NT2/D1 (cell line): ENCODE measurements at regions not wholly inside any gene's neighbourhood (a gene's known extent, or its start where the extent isn't known, plus 50 kb on each side); places are given as distances from the start of the nearest gene placed in this dataset.

ENCODE experiments used
- DNase-seq: peaks from one replicate; pipeline ENCODE4 v3.0.0-alpha.2; 2011; ENCODE audit warnings: low read depth, low spot score
- H3K27me3 ChIP-seq: 2 replicates; pipeline ENCODE4 v1.6.0; 2011; ENCODE audit warnings: mild to moderate bottlenecking; ENCODE audit not compliant: insufficient read length, insufficient read depth
- H3K36me3 ChIP-seq: 2 replicates; pipeline ENCODE4 v1.6.1; 2011; ENCODE audit warnings: mild to moderate bottlenecking, low read length, mixed read lengths; ENCODE audit not compliant: insufficient read depth, insufficient read length
- H3K4me1 ChIP-seq: 2 replicates; pipeline ENCODE4 v1.5.1; 2011; ENCODE audit not compliant: insufficient read depth, insufficient read length
- H3K4me3 ChIP-seq: 2 replicates; pipeline ENCODE4 v1.5.1; 2011; ENCODE audit warnings: low read depth; ENCODE audit not compliant: insufficient read length
- H3K9ac ChIP-seq: 2 replicates; pipeline ENCODE4 v1.6.0; 2011; ENCODE audit warnings: low read depth; ENCODE audit not compliant: insufficient read length
- H3K9me3 ChIP-seq: 2 replicates; pipeline ENCODE4 v1.5.1; 2011; ENCODE audit warnings: mild to moderate bottlenecking, low read length; ENCODE audit not compliant: insufficient read depth
- SUZ12 ChIP-seq: IDR thresholded peaks from 2 replicates; pipeline ENCODE4 v1.6.1; 2011; ENCODE audit not compliant: insufficient read length, insufficient read depth; ENCODE audit errors: extremely low read depth
- YY1 ChIP-seq: IDR thresholded peaks from 2 replicates; pipeline ENCODE4 v1.6.1; 2011; ENCODE audit not compliant: insufficient read length, insufficient read depth
- ZNF274 ChIP-seq: IDR thresholded peaks from 2 replicates; pipeline ENCODE4 v1.6.1; 2011; ENCODE audit warnings: mild to moderate bottlenecking, low read depth, low read length

DNA sequence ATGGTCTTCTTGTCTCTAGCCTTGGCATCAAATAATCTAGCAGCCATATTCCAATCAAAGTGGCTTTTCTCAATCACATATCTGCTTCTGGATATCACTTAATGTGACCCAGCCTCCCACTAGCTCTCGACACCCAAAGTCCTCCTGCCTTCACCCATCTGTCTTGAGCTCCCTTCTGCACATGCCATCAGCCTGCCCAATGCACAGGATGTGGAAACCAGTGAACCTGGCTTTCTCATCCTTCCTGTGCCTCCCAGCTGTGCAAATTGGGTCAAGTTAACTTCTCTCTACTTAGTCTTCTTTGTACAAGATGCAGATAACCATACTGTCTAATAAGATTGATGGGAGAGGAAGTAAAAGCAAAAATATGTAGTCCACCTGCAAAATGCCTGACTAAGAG, 257.9 kb upstream of the PITRM1 start:
- Histone ChIP-seq H3K36me3 (no peaks in the 10 kb centered on the region), H3K4me1 (no peaks in the 10 kb centered on the region), H3K4me3 (no peak overlapping the region), H3K9ac (no peak overlapping the region), H3K9me3 (no peaks in the 10 kb centered on the region), H3K27me3 (no peaks in the 10 kb centered on the region)
- no peak for DNase-seq
- no peak for TF ChIP-seq ZNF274
- TF ChIP-seq YY1, result no peak
- no peak for TF ChIP-seq SUZ12

DNA sequence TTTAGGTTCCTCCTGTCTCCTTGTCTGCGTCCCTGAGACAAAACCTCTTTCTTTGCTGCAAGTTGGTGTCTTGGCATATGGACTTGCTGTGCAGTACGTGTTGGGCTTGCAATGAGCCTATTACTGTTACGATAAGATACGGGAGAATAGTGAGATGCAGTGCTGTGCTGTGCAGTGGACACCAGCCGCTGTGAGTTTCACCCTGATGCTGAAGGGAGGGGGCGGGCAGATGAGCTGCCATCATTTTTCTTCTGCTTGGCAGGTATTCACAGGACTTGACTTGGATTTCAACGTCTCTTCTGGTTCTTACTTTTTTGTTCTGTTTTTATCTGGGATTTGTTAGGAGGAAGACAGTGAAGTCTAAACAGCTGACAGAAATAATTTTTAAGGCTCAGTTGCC, 257.1 kb upstream of the PITRM1 start:
- no peak for TF ChIP-seq ZNF274
- Histone ChIP-seq H3K4me3 (no peak overlapping the region), H3K27me3 (no peaks in the 10 kb centered on the region), H3K9ac (no peak overlapping the region), H3K36me3 (no peaks in the 10 kb centered on the region), H3K9me3 (no peaks in the 10 kb centered on the region), H3K4me1 (no peaks in the 10 kb centered on the region)
- no peak for DNase-seq

DNA sequence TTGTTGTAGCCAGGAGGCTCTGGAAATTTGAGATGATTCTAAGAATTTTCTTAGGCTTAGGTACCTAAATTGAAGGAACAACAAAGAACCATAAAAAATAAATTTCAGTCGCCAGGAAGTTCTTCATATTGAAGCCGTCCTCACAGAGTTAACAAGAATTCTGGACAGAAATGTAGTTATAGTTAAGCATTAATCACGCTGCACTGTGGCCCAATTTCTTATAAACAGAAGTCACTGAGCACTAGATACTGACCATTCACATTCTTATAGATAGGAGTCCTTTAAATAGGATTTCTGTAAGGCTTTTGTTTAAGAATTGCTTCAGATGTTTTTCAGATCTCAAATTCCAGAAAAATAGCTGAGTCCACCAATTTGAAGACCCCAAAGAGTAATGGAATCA, 256.2 kb upstream of the PITRM1 start:
- TF ChIP-seq YY1 (no peak), SUZ12 (no peak), ZNF274 (no peak)
- H3K9ac ChIP-seq, result no peak overlapping the region
- no peaks in the 10 kb centered on the region for H3K36me3 ChIP-seq

DNA sequence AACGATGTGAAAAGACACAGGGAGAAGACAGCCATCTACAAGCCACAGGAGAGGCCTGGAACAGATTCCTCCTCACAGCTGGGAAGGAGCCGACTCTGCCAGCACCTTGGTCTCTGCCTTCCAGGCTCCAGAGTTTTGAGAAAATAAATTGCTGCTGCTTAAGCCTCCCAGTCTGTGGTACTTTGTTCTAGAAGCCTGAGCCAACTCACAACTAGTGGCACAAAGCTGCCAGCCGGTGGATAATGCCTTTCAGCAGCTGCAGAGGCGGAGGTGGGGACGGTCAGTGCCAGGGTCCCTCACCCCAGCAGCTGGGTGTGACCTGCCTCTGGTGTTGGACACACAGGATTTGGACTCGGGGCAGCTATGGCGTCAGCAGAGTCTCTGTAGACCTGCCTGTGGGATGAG, 255.4 kb upstream of the PITRM1 start:
- TF ChIP-seq SUZ12 (no peak), ZNF274 (no peak), YY1 (no peak)
- Histone ChIP-seq H3K9me3 (no peaks in the 10 kb centered on the region), H3K27me3 (no peaks in the 10 kb centered on the region), H3K4me1 (no peaks in the 10 kb centered on the region), H3K36me3 (no peaks in the 10 kb centered on the region), H3K4me3 (no peak overlapping the region), H3K9ac (no peak overlapping the region)
- no peak for DNase-seq

More for the DNA sequence above, 256.2 kb upstream of the PITRM1 start:
- Histone ChIP-seq H3K4me3 (no peak overlapping the region), H3K4me1 (no peaks in the 10 kb centered on the region), H3K27me3 (no peaks in the 10 kb centered on the region), H3K9me3 (no peaks in the 10 kb centered on the region)
- no peak for DNase-seq

DNA sequence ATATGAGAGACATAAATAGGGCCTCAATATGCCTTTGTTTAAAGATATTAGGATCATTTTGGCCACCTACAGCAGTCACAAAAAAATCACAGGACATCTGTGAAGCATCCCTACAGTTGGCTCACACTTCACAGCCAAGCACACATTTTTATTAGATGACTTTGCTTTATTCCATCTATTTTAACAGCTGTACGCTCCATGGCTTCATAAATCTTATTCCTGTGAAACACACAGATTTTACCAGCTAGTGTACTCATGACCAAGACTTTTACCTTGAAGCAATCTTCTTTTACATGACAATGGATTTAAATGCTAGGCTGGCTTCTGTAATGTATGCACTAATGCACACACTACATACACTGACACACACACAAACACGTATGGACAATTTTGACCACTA, 254.8 kb upstream of the PITRM1 start:
- no peaks in the 10 kb centered on the region for H3K27me3 ChIP-seq
- DNase-seq, result no peak

DNA sequence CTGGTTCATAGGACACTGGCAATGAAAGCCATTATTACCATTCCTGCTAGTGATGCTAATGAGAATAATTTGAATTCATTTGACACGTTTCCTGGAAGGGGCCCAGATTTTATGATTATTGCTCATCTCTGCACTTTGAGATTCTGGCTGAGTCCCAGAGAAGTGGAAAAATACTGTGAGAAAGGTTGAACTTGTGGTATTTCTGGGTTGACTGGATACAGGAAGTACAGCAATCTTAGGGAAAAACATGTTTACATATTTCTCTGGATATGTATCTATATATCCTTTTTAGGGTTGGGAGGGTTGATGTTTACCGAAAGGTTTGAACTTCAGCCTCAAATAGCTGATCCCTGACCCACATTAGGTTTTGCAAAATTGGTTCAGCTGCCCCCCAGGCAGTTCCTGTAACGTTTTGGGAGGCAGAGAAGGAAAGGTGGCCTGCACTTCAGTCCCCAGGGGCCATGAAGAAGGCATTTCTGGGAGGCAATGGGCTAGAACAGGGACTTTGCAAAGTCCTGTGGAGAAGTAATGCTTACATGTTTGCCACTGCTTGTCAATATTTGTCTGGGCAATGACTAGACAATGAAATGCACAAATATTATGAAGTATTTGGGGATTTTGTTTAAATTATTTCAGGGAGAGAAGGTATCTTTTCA, 253.7 kb upstream of the PITRM1 start:
- H3K9ac ChIP-seq, result no peak overlapping the region
- H3K9me3 ChIP-seq, result no peaks in the 10 kb centered on the region
- H3K36me3 ChIP-seq, result no peaks in the 10 kb centered on the region
- no peak overlapping the region for H3K4me3 ChIP-seq
- no peaks in the 10 kb centered on the region for H3K4me1 ChIP-seq
- TF ChIP-seq YY1 (no peak), ZNF274 (no peak), SUZ12 (no peak)
- no peak for DNase-seq
- H3K27me3 ChIP-seq, result no peaks in the 10 kb centered on the region

More for the DNA sequence above, 254.8 kb upstream of the PITRM1 start:
- Histone ChIP-seq H3K9me3 (no peaks in the 10 kb centered on the region), H3K36me3 (no peaks in the 10 kb centered on the region), H3K4me3 (no peak overlapping the region), H3K4me1 (no peaks in the 10 kb centered on the region), H3K9ac (no peak overlapping the region)
- TF ChIP-seq ZNF274 (no peak), YY1 (no peak), SUZ12 (no peak)

DNA sequence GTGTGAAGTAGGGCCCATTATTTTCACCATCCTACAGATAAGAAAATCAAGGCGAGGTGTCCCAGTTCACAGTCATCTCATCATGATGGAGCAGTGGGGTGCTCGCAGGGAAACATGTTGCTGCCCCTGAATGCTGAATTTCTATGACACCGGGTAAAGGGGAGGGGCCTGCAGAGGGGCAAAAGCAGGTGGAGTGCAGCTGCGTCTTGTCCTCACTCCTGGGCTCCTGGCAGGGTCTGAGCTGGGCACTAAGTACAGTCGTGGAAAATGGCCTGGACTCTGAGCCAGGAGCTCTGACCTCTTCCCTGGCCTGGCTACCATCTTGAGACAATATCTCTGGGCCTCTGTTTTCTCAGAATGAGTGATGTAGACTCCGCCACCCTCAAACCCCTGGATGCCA, 253.1 kb upstream of the PITRM1 start:
- no peak overlapping the region for H3K4me3 ChIP-seq
- no peaks in the 10 kb centered on the region for H3K4me1 ChIP-seq
- TF ChIP-seq SUZ12, result no peak
- no peak for TF ChIP-seq YY1
- TF ChIP-seq ZNF274, result no peak
- no peak overlapping the region for H3K9ac ChIP-seq
- no peaks in the 10 kb centered on the region for H3K9me3 ChIP-seq
- no peaks in the 10 kb centered on the region for H3K27me3 ChIP-seq
- no peaks in the 10 kb centered on the region for H3K36me3 ChIP-seq
- no peak for DNase-seq

DNA sequence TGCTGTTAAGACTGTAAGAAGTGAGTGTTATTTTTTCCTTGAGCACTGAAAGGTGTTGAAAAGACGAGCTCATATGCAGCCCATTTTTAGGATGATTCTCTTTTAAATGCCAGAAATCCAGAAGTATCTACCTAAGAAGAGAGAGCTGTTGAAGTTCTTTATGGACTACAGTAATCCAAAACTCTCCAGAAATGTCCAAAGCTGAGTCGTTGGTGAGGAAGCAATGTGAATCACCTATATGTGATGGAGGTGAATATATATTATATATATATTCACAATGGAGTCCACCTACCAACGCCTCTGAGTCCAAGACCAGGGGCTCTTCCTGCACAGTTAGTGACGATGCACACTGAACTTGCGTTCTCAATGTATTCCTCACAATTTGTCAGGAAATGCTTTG, 252.7 kb upstream of the PITRM1 start:
- Histone ChIP-seq H3K27me3 (no peaks in the 10 kb centered on the region), H3K4me3 (no peak overlapping the region), H3K9ac (no peak overlapping the region), H3K4me1 (no peaks in the 10 kb centered on the region), H3K36me3 (no peaks in the 10 kb centered on the region), H3K9me3 (no peaks in the 10 kb centered on the region)
- DNase-seq, result no peak
- TF ChIP-seq SUZ12, result no peak
- no peak for TF ChIP-seq YY1
- no peak for TF ChIP-seq ZNF274
